HG02571 (cell line): ENCODE measurements at regions not wholly inside any gene's neighbourhood (a gene's known extent, or its start where the extent isn't known, plus 50 kb on each side); places are given as distances from the start of the nearest gene placed in this dataset.

Source experiments
- ATAC-seq: cut with Tn5 transposase; IDR thresholded peaks from one replicate; pipeline ENCODE4 v1.9.1; 2021; ENCODE audit warnings: mild to moderate bottlenecking, moderate library complexity; ENCODE audit not compliant: unreplicated experiment

DNA sequence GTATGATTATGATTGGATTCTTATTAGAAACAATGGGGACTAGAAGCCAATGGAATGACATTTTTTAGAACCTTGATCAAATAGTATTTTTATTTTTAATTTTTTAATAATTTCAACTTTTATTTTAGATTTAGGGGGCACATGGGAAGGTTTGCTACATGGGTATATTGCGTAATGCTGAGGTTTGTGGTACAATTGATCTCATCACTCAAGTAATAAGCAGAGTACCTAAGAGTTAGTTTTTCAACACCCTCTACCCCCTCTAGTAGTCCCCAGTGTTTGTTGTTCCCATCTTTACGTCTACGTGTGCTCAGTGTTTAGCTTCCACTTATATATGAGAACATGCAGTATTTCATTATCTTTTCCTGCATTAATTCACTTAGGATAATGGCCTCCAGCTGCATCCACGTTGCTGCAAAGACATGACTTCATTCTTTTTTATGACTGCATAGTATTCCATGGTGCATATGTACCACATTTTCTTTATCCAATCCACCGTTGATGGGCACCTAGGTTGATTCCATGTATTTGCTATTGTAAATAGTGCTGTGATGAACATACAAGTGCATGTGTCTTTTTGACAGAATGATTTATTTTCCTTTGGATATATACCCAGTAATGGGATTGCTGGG is 281.1 kb upstream of the MAN1A1 start:
- no peak for ATAC-seq

GRCh38 chr6:119628691-119629594 is 279.4 kb upstream of the MAN1A1 start:
- no peak for ATAC-seq

DNA sequence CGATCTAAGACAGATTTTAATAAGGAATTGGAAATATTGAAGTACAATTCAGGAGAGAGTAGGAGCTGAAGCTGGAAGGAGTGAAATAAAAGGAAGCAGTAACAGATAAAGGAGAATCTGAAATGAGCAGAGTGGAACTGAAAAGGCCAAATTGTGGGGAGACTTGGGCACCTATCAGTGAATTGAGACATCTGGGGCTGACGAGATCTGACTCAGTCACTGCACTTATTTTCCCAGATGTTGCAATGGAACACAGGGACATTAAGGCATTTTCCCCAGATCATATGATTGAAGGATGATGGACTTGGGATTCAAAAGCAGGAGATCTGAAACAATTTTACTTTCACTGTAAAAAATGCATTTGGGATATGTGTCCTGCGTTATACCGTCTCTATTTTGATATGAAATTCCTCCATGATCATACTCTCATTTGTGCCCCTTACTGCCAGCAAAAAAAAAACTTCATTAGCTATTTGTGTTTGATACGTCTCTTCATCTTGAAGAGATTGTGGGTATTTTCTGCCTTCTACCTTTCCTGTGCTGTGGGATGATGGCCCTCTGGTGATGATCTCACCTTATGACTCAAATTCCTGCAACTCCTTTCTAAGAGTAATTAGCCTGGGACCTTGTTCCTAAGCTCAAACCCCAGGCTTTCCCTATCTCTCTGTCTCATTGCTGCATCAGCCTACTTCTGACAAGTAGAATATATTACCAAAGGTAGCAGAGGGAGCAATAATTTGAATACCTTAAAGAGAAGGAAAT is 278.5 kb upstream of the MAN1A1 start:
- no peak for ATAC-seq

DNA sequence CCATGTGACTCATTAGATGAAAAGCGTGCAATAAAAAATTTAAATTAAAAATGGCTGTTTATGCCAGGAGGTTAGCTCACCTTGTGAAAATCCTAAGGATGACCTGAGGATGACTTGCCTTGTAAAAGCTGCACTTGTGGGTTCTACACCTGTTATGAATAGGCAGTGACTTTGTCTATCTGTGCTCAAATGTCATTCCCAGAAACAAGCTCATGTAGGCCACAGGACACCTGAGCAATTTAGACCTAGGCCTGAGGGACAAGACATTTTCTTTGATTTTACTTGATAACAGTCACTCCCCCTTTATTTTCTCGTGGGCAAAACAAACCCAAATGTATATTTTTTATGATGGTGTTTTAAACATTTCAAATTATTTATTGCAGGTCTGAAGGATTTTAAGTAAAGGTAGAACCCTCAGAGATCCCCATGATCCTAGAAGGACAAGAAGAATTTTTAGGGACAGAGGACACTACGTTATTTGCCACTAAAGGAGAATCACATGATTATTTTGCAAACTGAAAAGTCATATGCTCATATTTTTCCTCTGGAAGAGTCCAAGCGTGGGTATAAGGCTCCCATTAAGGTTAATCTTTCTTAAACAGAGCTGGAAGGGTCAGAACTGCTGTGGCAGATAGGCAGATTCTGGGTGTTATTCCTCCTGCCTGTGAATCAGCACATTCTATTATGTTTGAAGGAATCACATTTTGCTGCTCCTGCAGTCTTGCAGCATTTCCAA is 277.5 kb upstream of the MAN1A1 start:
- ATAC-seq = no peak

- no peak for ATAC-seq
Measured at GRCh38 chr6:119620846-119621555, 271.4 kb upstream of the MAN1A1 start.

GRCh38 chr6:119614138-119614537 is 264.6 kb upstream of the MAN1A1 start:
- ATAC-seq = no peak

DNA sequence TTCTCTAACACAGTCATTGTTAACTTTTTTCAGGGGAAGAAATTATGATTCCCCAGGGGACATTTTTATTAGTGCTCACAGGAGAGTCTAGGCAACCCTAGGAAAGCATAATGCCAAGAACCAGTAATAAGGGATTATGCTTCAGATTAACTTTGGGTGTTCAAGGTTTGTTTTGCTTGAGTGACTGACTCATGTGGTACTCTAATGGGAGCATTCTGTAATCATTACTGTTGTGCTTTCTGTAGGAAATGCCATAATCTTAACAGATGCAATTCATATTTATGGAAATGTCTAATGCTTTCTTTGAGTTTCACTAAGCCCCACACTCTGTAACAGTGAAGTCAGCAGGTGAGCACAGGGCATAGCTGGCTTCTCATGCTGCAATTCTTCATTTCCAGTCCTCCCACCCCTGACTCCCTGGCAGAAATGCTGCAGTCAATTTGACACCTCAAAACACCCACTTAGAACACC is 263.4 kb upstream of the MAN1A1 start:
- ATAC-seq = no peak

DNA sequence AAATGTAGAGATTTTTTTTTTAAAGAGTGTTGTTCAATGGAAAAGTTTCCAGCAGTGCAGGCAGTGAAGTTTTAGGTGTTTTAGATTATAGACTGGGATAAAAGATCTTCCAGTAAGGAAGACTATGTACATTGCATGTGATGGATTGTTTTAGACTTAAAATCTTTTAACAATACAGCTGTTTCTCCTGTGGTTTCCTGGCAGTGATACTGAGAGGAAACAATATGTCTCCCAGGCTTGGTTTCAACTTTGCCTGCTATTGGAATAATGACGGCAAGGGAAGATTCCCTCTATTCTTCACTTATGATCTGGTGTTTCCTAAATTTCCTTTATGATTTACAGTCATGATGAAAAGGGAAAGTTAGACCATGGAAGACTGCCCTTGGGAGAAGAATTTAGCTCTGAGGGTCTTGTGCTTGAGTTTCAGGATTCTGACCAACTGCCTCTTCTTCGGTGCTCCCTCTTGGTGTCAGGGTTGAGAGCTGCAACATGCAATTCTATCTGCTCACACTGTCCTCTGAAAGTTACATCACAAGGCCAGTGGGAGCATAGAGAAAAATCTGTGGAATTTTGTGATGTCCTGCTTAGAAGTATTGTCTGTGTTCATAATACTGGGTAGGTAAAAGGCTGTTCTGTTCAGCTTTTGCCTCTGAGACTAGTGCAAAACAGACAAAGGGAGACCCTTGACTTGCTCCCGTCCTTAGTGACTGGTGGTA is 262.8 kb upstream of the MAN1A1 start:
- no peak for ATAC-seq

GRCh38 chr6:119610754-119611153 is 261.2 kb upstream of the MAN1A1 start:
- ATAC-seq = no peak

DNA sequence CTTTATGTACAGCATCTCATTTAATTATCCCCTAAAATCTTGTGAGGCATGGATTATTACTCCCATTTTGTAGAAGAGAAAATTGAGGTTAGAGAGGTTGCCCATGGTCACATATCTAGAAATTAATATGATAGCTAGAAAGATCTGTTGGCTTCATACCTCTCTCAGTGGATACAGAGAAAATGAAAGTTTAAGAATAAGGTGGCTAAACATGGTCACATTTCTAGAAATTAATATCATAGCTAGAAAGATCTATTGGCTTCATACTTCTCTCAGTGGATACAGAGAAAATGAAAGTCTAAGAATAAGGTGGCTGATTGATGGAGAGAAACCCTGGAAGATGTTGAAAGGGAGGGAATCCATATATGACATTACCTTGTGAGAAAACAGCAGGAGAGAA is 260.7 kb upstream of the MAN1A1 start:
- no peak for ATAC-seq

GRCh38 chr6:119609865-119610264 is 260.3 kb upstream of the MAN1A1 start:
- ATAC-seq = no peak

- ATAC-seq = no peak
Measured at GRCh38 chr6:119608994-119609393, 259.4 kb upstream of the MAN1A1 start.

DNA sequence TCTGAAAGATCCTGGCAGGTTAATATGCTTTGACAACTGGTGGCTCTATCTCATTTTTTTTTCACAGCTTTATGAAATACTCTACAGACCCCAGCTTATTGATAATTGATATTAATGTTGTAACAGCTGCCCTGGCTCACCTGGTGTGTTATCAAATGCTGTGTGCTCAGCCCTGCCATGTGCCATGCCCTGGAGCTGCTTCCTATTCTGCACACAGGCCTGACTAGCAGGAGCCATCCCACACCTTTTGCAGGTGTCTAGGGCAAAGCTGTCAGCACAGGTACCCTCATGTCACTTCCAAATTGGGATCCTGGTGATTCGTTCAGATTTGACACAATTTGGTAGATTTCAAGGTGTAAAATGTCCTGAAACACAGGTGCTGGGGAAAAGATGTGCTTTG is 254.6 kb upstream of the MAN1A1 start:
- no peak for ATAC-seq

GRCh38 chr6:119603501-119603900 is 253.9 kb upstream of the MAN1A1 start:
- ATAC-seq = no peak

DNA sequence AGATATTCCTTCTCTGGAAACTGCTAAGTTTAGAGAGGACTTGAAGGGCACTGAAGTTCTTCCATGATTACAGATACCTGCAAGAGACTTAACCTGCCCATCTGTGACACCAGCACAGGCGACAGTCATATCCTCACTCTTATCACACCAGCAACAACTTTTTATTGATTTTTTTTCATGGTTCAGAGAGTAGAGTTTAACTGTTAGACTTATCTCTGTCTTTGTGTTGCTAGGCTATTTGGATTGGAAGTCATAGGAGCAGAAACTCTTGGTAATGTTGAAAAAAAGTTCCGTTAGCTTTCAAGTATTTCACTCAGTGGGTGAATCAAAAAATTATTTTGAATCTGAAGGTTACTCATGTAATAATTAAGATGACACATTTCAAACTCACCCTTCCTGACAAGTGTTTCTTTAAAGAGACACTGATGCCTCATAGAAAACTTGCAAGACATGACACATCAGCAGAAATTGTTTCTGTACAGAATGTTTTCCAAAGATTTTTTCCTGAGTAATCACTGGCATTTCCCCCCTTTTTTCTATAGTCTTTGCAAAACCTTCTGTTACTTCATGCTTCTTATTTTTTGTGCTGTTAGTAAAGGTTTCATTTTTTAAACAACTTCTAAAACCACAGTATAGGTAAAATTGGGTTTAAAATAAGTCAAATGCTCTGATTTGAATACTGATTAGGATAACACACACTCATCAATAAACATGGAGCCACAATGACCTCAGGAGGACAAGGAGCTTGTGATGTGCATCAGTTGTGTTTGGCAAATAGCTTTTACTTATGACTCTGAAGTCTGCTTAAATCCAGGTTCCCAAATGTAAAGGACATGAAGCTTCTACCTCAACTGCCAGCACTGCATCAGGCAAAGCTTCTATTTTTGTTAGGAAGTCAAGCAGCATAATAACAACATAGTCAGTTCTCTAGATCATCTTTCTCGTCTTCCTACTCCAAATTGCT is 252.9 kb upstream of the MAN1A1 start:
- no peak for ATAC-seq

- no peak for ATAC-seq
Measured at GRCh38 chr6:119598883-119599282, 249.3 kb upstream of the MAN1A1 start.

GRCh38 chr6:119594907-119595306 is 245.3 kb upstream of the MAN1A1 start:
- ATAC-seq = no peak

DNA sequence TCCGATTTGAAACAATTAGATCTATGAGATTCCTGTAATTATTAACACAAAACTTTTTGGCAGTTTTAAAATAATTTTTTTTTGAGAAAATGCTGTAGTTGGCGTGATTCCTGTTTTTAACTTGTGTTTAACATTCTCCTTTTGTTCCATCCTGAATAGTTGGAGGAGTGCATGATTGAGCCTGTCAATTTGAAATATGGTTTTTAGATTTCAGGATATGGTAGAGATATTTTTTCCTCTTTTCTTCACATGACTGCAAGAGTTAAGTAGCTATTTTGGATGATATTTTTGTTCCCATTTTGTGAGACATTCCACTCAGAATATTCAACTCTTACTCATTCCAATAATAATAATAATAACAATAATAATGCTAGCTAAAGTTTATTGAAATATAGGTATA is 241.7 kb upstream of the MAN1A1 start:
- no peak for ATAC-seq
